NCI-H1105 (cell line): ENCODE measurements at regions not wholly inside any gene's neighbourhood (a gene's known extent, or its start where the extent isn't known, plus 50 kb on each side); places are given as distances from the start of the nearest gene placed in this dataset.
"Not testable (repeated sequence)": the region's sequence is repeated elsewhere in the genome, so short reads cannot be mapped to it uniquely, and the experiment has no call there.

Experiments
- DNase-seq: peaks from one replicate; lab custom pipeline; 2025; lab: John Stamatoyannopoulos, UW

DNA sequence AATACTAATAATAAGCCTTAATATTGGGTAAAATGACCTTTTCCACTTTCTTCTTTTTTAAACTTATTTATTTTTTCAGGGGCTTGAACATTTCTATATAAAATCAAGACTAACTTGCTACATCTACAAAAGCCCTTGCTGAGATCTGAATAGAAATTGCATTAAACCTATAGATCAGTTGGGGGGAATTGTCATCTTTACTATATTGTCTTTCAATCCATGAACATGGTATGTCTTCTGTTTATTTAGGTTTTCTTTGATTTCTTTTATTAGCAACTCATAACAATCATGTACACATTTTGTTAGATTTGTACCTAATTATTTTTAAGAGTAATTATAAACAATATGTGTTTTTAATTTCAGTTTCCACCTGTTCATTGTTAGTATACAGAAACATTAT is 96.4 kb upstream of the SLC22A23 start:
- no peak for DNase-seq

- no peak for DNase-seq
Observed at GRCh38 chr6:3551716-3552511, 95.1 kb upstream of the SLC22A23 start.

DNA sequence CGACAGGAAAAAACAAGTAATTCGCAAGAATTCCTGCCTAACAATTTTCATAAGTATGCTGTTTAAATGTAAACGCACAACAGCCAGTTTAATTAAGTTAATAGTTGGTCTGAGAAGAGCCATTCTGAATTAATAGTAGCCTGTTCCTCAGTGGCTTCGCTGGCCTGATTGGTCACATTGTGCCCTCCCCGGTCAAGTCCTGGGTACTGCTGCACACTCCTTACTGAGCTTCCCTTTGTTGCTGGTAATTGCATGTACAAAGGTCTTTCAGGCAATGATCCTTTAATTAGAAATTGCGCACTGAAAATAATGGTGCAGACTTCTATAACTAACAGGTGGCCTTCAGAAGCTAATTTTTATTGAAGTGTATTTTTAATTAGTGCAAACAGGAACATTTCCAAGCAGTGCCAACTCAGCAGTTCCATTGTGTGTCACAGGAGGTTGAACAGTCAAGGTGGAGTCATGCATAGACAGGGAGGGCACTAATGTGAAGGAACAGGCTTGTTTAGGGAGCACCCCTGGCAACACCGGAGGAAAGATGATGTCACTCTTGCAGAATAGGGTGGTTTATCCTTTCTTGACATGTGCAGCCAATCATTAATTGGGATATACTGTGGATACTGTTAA is 92.6 kb upstream of the SLC22A23 start:
- peak; percentile 69 for DNase-seq

DNA sequence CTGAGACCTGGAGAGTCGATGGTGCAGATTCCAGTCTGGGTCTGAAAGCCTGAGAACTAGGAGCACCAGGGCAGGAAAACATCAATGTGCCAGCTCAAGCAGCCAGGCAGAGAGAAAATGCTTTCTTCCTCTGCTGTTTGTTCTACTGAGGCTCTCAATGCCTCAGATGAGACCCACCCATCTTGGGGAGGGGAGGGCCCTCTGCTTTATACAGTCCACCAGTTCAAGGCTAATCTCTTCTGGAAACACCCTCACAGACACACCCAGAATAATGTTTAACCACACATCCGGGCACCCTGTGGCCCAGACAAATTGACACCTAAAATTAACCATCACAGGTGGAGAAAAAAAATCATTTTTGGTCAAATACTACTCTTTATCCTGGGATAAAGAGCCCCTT is 89.3 kb upstream of the SLC22A23 start:
- no peak for DNase-seq

- no peak for DNase-seq
Observed at GRCh38 chr6:3545156-3545555, 88.3 kb upstream of the SLC22A23 start.

DNA sequence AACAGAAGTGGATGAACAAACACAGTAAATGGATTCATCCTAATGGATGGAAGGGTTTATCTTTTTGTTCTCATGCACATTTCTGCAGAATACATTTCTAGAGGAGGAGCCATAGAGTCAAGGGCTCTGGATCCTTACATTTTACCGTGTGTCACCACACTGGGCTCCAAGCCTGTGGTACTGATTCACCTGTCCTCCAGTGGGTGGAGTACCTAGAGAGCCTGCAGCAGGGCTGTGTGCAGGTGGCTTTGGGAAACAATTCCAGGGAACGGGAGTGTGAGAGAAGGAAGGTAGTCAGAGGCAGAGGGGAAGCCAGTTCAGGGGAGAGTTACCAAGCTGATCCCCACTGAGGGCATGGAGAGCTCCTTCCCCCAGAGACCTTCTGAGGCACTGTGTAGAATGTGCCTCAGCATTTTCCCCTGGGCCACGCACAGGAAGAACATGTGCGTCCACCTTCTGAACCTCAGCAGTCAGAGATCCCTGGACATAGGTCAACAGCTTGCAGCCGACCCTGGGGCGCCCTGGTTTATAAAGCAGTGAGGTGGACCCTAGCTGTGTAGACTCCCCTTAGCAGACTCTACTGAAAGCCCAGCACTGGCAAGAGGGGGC is 85.3 kb upstream of the SLC22A23 start:
- peak; percentile 16 for DNase-seq

DNA sequence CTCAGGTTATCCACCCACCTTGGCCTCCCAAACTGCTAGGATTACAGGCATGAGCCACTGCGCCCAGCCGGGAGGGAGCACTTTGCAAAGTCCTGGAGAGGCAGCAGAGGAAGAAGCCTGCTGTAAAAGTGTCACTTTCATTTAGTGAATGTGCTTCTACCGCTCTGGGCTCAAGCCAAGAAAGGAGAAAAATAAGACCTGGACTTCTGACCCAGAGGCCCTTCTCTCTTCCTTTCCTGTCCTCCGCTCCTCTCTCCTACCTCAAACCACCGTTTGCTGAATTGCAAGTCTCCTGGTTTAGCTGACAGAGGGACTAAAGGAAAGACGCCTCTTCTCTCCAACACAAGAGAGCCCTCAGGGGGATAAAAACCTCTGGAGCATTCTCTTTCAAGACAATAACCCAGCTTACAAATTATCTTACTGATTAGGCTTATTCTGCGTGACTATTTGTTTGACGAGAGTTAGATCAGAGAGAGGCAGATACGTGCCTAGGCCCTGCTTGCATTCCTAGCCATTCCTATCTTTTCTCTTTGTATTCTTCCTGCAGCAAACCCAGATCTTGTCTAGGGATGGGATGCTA is 84.2 kb upstream of the SLC22A23 start:
- no peak for DNase-seq

GRCh38 chr6:3540253-3540820 is 83.5 kb upstream of the SLC22A23 start:
- no peak for DNase-seq

- no peak for DNase-seq
Observed at GRCh38 chr6:3538536-3538935, 81.7 kb upstream of the SLC22A23 start.

DNA sequence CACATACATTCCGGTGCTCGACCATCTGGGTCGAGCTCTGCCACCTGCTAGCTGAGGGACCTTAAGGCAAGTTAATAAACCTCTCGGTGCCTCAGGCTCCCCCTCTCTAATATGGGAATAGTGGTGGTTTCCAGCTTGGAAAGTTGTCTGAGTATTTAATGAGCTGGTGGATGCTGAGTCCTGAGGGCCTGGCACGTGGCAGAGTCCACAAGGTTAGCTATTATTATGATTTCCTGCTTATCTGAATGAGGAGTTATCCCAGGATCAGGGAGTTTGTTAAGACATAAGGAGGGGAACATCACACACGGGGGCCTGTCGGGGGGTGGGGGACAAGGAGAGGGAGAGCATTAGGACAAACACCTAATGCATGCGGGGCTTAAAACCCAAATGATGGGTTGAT is 80.1 kb upstream of the SLC22A23 start:
- no peak for DNase-seq

GRCh38 chr6:3535776-3536435 is 79.1 kb upstream of the SLC22A23 start:
- no peak for DNase-seq

DNA sequence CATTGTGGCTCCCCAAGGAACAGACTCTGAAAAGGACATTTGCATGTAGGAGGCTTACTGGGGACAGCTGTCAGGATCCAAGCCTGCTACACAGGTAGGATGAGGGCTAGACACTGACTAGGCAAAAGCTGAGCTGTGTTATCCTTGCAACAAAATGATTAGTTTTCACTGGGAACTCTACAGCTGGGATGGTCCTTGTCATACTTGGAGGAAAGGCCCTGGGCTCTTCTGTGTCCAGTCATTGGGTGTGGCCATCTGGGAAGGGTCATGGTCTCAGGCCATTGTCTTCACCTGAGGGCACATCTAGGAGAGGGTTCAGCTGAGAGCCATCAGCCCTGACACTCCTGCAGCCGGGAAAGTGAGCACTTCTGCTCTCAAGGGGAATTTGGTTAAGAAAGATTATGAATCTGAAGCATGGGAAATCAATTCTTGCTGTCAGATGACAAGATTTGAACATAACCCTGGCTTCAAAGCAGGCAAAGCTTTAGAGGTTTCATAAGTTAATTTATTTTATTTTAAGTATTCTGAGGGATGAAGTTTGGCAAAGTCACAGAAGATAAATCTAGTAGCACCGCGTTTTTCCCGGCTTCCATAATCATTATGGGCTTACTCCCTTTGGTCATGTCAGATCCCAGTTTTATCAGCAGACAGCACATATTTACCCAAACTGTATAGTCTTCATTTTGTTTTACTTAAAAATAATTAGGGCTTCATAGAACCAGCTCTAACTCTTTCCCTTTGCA is 78.4 kb upstream of the SLC22A23 start:
- DNase-seq: no peak

- DNase-seq: no peak
Observed at GRCh38 chr6:3534599-3534998, 77.7 kb upstream of the SLC22A23 start.

GRCh38 chr6:3533981-3534380 is 77.1 kb upstream of the SLC22A23 start:
- DNase-seq: no peak

DNA sequence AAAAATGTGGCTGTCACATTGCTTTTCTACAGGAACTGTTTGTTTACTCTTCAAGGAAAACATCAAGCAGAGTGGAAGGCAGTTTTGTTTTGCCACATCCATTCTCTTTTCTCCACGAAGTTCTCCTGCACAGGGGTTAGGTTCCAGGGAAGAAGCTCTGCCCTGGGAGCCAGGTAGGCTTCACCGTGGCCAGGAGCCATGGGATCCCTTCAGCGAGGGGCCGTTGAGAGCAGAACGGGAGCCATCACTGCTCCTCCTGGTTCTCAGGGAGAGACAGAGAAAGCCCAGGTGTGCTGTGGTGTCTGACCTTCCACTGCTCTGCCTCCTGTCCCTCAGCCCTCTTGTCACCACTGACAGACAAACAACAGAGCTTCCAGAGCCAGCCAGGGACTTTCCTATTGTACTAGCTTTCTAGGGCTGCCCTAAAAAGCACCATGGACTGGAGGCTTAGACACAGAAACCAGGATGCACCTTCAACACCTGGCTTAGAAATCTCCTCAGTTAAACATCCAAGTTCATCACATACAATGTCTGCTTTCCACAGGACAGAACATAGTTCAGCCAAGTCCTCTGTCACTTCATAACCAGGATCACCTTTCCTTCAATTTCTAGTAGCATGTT is 75.6 kb upstream of the SLC22A23 start:
- no peak for DNase-seq

DNA sequence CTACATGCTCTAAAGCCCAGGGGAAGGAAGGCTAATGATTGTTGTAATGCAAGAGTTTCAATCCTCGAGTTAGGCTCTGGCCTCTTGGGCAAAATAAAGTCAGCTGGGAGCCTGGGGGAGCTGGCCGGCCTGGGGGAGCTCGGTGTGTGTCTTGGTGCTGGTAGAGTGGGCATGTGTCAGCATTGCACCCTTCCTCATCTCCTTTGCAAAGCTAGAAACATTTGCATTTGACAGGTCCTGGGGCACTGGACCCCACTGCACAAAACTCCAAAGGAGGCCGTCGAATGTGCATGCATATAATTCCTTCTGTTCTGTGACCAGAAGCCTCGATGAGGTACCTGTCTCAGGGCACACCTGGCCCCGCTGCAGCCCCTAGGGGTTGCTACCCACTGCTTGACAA is 74.6 kb upstream of the SLC22A23 start:
- DNase-seq: no peak

DNA sequence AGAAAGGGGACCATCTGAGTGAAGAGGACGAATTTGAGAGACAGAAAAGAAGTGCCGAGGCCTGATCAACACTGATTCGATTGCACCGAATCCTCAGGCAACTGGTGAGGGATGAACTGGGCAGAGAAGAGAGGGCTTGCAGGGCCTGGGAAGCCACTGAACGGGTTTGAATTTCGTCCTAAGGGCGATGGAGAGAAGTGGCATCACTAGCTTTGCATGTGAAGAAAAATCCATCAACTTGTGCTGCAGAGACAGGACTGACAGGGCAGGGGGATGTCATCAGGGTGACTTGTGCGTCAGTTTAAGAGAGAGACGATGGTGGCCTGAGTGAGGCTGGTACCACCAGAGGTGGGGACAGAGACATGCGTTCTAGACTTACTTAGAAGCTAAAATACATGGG is 73.7 kb upstream of the SLC22A23 start:
- DNase-seq: no peak

DNA sequence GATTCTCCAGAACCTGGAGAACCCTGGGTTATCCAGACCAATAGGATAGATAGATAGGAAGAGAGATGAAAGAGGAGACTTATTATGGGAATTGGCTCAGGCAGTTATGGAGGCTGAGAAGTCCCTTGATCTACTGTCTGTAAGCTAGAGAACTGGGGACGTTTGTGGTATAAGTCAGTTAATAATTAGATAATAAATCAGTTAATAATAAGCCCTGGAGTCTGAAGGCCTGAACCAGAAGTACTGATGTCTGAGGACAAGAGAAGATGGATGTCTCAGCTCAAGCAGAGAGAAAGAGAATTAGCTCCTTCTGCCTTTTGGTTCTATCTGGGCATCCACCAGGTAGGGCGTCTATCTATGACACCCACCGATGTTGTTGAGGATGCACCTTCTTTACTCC is 72.9 kb upstream of the SLC22A23 start:
- DNase-seq: no peak

- no peak for DNase-seq
Observed at GRCh38 chr6:3529232-3529631, 72.4 kb upstream of the SLC22A23 start.

DNA sequence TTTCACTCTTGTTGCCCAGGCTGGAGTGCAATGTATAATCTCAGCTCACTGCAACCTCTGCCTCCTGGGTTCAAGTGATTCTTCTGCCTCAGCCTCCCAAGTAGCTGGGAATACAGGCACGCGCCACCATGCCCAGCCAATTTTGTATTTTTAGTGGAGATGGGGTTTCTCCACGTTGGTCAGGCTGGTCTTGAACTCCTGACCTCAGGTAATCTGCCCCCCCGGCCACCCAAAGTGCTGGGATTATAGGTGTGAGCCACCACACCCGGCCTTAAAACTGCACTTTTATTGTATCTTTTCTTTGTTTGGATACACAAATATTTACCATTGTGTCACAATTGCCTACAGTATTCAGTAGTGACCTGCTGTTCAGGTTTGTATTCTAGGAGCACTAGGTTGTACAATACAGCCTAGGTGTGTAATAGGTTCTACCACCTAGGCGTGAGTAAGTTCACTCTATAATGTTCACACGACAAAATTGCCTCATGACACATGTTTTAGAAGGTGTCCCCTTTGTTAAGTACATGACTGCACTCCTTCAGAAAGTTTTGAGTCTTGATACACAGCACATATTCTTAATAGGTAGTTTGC is 71.3 kb upstream of the SLC22A23 start:
- DNase-seq: not testable (repeated sequence)

DNA sequence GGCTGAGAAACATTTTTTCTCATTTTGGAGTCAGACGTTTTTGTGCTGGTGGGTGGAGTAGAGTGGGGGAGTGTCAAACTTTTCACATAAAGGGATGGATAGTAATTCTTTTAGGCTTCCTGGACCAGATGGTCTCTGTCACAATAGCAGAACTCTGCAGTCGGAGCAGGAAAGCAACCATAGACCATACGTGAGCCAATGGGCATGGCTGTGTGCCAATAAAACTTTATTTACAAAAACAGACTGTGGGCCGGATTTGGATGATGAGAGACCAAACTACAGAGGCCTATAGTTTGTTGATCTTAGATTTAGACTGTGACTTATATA is 70.8 kb upstream of the SLC22A23 start:
- DNase-seq: no peak
